ENCODE measurements at regions not wholly inside any gene's neighbourhood (a gene's known extent, or its start where the extent isn't known, plus 50 kb on each side); places are given as distances from the start of the nearest gene placed in this dataset.

- TF ChIP-seq CTCF (IDR thresholded peaks at IDR 0.05) = no peak
- no peak for TF ChIP-seq POLR2A (IDR thresholded peaks at IDR 0.05)
Measured at GRCh38 chr10:44437840-44438511, 53.1 kb upstream of the CXCL12 start.

Measured in esophagus squamous epithelium (tissue), 4 donors.